A673 (cell line): ENCODE measurements at regions not wholly inside any gene's neighbourhood (a gene's known extent, or its start where the extent isn't known, plus 50 kb on each side); places are given as distances from the start of the nearest gene placed in this dataset.

Experiments
- CTCF ChIP-seq: fragments of 300-800, 200-600 bp; sonication (generic); conservative IDR thresholded peaks from 2 replicates; pipeline ENCODE4 v1.5.1; 2017; ENCODE audit warnings: low read depth, mild to moderate bottlenecking, antibody characterized with exemption, low read length, moderate library complexity, mixed read lengths
- EZH2 ChIP-seq: fragments of 200-600 bp; sonication (generic); IDR thresholded peaks from 2 replicates; pipeline ENCODE4 v1.6.1; 2017; ENCODE audit warnings: borderline replicate concordance, low read depth, mild to moderate bottlenecking, mixed read lengths, antibody characterized with exemption, low read length; ENCODE audit not compliant: poor library complexity, severe bottlenecking

- TF ChIP-seq EZH2 (no peak), CTCF (no peak)
These were observed 506.9 kb upstream of the JARID2 start for GRCh38 chr6:14738933-14739332.
